Left ventricle myocardium superior (tissue), 1 donor: ENCODE measurements at regions not wholly inside any gene's neighbourhood (a gene's known extent, or its start where the extent isn't known, plus 50 kb on each side); places are given as distances from the start of the nearest gene placed in this dataset.

Source experiments
- ATAC-seq: fragments of 200-7000 bp; cut with Tn5 transposase; one replicate; pipeline ENCODE4 v1.9.1; 2020; ENCODE audit warnings: mild to moderate bottlenecking, moderate library complexity
- DNase-seq: peaks from one replicate; pipeline ENCODE4 v3.0.0-alpha.2; 2020
- intact Hi-C: fragments of 100-400 bp; cut with micrococcal nuclease; formaldehyde crosslinking; loops from one replicate; pipeline ENCODE4 v1.11.0; 2022
- donor health status: DM: no; HTN: yes; CAD: no; lungs with severe emphysema.

DNA sequence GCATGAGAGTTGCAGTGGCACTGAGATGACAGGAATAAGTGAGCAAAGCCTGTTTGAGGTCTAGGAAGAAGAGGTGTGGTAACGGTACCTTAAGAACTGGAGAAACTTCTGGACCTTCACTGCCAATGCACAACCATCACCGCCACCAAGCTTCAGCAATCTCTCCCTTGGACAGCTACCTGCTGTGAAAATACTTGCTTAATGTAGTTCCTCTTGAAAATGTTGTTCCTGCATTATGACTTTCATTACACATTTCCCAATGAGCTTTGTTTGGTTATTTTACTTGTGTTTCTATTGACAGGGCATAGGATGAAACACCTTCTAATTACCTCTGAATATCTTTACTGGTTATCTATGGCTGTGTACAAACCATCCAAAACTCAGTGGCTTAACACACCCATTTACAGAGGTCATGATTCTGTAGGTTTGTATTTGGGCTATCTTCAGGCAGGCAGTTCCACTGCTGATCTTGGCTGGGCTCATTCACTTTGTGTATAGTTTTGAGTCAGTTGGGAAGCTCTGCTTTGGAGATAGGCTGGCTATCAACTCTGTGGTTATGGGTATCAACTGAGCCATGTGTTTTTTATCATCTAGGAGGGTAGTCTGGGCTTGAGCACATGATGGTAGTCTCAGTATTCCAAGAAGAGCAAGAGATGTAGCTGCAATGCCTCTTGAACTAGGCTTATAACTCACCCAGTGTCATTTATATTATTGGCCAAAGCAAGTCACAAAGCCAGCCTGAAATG lies 149.4 kb downstream of the ELAVL4 start:
- no peak for DNase-seq
- no peak for ATAC-seq
- intact Hi-C loops, result no loop called here

DNA sequence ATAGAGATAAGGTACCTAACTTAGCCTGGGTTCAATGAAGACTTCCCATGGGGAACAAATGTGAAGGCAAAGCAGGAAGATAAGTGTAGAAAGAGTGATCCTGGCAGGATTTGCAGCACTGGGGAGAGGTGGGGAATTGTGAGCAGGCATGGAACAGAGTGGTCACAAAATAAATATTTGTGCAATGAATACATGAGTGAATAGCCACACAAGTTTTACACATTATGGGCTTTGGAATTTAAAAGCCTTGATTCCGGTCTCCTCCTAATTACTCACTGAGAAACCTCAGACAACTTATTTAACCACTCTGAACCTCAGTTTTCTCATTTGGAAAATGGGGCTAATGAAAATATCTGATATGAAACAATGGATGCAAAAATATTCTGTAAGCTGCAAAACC lies 148.3 kb downstream of the ELAVL4 start:
- no peak for DNase-seq
- intact Hi-C loops, result no loop called here
- no peak for ATAC-seq
